Fibroblast of the aortic adventitia (primary cell): ENCODE measurements at regions not wholly inside any gene's neighbourhood (a gene's known extent, or its start where the extent isn't known, plus 50 kb on each side); places are given as distances from the start of the nearest gene placed in this dataset.
A peak's percentile ranks its signal among the peaks of the same experiment; 100 is the strongest.

ENCODE experiments used
- DNase-seq: peaks from one replicate; pipeline ENCODE4 v3.0.0-alpha.2; 2010; ENCODE audit warnings: low read depth
- H3K4me3 ChIP-seq: 2 replicates; pipeline ENCODE4 v1.5.1; 2011; ENCODE audit warnings: low read depth, mild to moderate bottlenecking, control low read depth, low read length, moderate library complexity
- CTCF ChIP-seq: IDR thresholded peaks from 2 replicates; pipeline ENCODE4 v1.5.1; 2011; ENCODE audit warnings: mild to moderate bottlenecking, low read length, control low read depth, inconsistent platforms; ENCODE audit not compliant: insufficient read depth

GRCh38 chr2:164065038-164065437, 329.2 kb upstream of the FIGN start:
- DNase-seq = no peak
- no peak for TF ChIP-seq CTCF
- H3K4me3 ChIP-seq = no peak overlapping the region

- no peak overlapping the region for H3K4me3 ChIP-seq
Observed at GRCh38 chr2:164061129-164061746, 325.4 kb upstream of the FIGN start.

GRCh38 chr2:164060031-164060430, 324.2 kb upstream of the FIGN start:
- no peak for DNase-seq
- no peak overlapping the region for H3K4me3 ChIP-seq
- TF ChIP-seq CTCF = no peak

More at GRCh38 chr2:164061129-164061746, 325.4 kb upstream of the FIGN start:
- DNase-seq = peak; percentile 61
- peak; percentile 72 for TF ChIP-seq CTCF

- no peak for DNase-seq
- no peak overlapping the region for H3K4me3 ChIP-seq
- no peak for TF ChIP-seq CTCF
Observed at GRCh38 chr2:164055623-164056022, 319.8 kb upstream of the FIGN start.

- no peak for TF ChIP-seq CTCF
- H3K4me3 ChIP-seq = no peak overlapping the region
Observed at GRCh38 chr2:164054651-164055050, 318.8 kb upstream of the FIGN start.

GRCh38 chr2:164053021-164053420, 317.2 kb upstream of the FIGN start:
- H3K4me3 ChIP-seq = no peak overlapping the region
- peak; percentile 10 for DNase-seq
- TF ChIP-seq CTCF = no peak

More at GRCh38 chr2:164054651-164055050, 318.8 kb upstream of the FIGN start:
- no peak for DNase-seq

- no peak overlapping the region for H3K4me3 ChIP-seq
- no peak for TF ChIP-seq CTCF
- no peak for DNase-seq
Observed at GRCh38 chr2:164052006-164052405, 316.2 kb upstream of the FIGN start.
